Rectal smooth muscle tissue (tissue), 1 donor: ENCODE measurements at regions not wholly inside any gene's neighbourhood (a gene's known extent, or its start where the extent isn't known, plus 50 kb on each side); places are given as distances from the start of the nearest gene placed in this dataset.
"Not testable (repeated sequence)": the region's sequence is repeated elsewhere in the genome, so short reads cannot be mapped to it uniquely, and the experiment has no call there.

Source experiments
- H3K27ac ChIP-seq: one replicate; pipeline ENCODE4 v1.7.0; 2013; ENCODE audit warnings: low read depth, low read length, inconsistent platforms
- H3K27me3 ChIP-seq: one replicate; pipeline ENCODE4 v1.7.0; 2013; ENCODE audit warnings: low read length; ENCODE audit not compliant: control insufficient read depth, insufficient read depth
- H3K36me3 ChIP-seq: one replicate; pipeline ENCODE4 v1.7.0; 2013; ENCODE audit warnings: low read length; ENCODE audit not compliant: control insufficient read depth, insufficient read depth
- H3K4me1 ChIP-seq: one replicate; pipeline ENCODE4 v1.7.0; 2013; ENCODE audit warnings: low read length; ENCODE audit not compliant: control insufficient read depth, insufficient read depth
- H3K4me3 ChIP-seq: one replicate; pipeline ENCODE4 v1.7.0; 2013; ENCODE audit warnings: low read length
- H3K9ac ChIP-seq: one replicate; pipeline ENCODE4 v1.7.0; 2013; ENCODE audit warnings: low read length

GRCh38 chr4:125262502-125262901 is 52.3 kb upstream of the FAT4 start:
- Histone ChIP-seq H3K4me3 (no peak overlapping the region), H3K9ac (no peak overlapping the region), H3K4me1 (no peaks in the 10 kb centered on the region), H3K27me3 (no peaks in the 10 kb centered on the region), H3K27ac (no peak overlapping the region), H3K36me3 (no peaks in the 10 kb centered on the region)

DNA sequence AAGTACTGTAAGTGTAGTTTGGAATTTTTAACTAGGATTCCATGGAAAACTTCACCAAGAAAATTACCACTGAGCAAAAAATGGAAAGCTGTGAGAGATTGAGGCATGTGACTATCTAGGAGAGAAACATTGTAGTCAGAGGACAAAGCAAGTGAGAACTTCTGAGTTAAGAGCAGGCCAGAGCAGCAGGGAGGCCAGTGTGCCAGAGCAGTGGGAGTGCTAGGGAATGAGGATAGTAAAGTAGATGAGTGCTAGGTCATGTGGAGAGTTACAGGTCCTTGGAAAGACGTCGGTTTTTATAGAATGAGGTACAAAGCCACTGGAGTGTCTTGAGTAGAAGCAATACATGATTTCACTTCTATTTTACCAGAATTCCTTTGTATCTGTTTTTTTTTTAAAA is 52.7 kb upstream of the FAT4 start:
- no peaks in the 10 kb centered on the region for H3K36me3 ChIP-seq
- no peaks in the 10 kb centered on the region for H3K4me1 ChIP-seq
- H3K9ac ChIP-seq: no peak overlapping the region
- H3K4me3 ChIP-seq: no peak overlapping the region
- H3K27ac ChIP-seq: no peak overlapping the region
- no peaks in the 10 kb centered on the region for H3K27me3 ChIP-seq

- Histone ChIP-seq H3K4me1 (no peaks in the 10 kb centered on the region), H3K27ac (no peak overlapping the region), H3K27me3 (no peaks in the 10 kb centered on the region), H3K9ac (no peak overlapping the region), H3K4me3 (no peak overlapping the region), H3K36me3 (no peaks in the 10 kb centered on the region)
These were observed 60.6 kb upstream of the FAT4 start for GRCh38 chr4:125254106-125254505.

DNA sequence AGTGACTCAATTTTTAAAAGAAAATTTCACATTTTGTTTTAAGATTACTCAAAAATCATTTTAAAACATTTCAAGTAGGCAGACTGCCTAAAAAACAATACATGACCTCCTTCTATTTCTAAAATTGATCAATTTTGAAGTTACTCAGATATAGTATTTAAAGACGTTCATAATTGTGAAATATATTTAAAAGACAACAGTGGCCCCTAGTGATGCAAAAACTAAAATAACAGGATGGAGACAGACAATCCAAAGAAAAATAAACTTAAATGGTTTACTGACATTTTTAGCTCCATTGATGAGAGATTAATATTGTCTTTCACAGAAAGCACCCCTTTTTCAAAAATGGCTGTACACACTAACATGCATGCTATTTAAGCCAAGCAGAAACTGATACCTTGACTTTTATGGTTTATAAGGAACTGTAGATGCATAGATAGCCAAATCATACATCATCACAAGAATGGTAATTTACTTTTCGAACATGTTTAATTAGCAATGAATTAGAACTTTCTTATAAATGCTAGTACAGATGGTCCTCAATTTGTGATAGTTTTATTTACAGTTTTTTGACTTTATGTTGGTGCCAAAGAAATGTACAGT is 69.8 kb upstream of the FAT4 start:
- Histone ChIP-seq H3K27ac (no peak overlapping the region), H3K4me1 (peaks cover 2% of the 10 kb centered on the region), H3K36me3 (no peaks in the 10 kb centered on the region), H3K4me3 (no peak overlapping the region), H3K9ac (no peak overlapping the region), H3K27me3 (no peaks in the 10 kb centered on the region)

DNA sequence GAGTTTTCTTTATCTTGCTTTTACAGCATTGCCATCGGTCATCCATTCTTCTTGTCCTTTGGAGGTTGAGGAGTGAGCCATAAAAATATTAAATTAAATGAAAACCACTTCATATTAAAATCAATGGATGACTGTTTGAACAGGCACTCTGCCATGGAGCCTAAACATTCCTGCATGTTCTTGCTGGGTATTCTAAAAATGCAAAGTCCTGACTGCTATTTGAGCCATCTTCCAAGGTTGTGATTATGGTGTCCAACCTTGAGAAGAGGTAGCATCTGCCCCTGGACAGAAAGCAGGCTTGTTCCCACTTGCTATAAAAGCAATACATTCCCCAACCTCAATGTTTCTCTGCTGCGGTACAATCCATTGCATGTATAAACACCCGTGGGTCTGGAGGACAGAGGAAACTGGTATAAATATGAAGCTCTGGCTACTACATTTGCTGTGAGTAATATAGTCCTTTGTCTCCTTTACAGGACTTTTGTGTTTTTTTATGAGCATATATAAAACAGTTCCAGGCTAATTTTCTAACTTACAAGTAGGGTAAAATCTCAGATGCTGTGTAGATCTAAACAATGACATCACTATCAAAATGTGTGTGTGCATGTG is 70.9 kb upstream of the FAT4 start:
- H3K9ac ChIP-seq: no peak overlapping the region
- H3K4me3 ChIP-seq: no peak overlapping the region
- no peaks in the 10 kb centered on the region for H3K27me3 ChIP-seq
- H3K36me3 ChIP-seq: no peaks in the 10 kb centered on the region
- peaks cover 2% of the 10 kb centered on the region for H3K4me1 ChIP-seq
- no peak overlapping the region for H3K27ac ChIP-seq

DNA sequence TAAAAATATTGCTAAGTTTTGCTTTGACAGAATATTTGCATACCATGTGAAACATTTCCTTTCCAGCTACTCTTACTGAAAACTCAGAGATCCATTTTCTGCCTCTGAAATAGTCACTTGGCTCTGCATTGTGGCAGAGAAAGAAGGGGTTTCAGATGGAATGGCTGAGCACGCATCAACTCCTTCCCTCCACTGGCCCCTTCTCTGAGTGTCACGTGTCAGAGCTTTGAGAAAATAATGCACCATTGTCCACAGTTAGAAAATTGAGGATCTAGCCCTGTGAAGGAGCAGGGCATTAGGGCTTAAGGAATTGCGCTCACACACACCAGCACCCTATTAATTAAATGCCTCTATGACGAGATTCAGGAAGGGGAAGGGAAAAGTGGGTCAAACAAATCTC is 78.8 kb upstream of the FAT4 start:
- Histone ChIP-seq H3K27me3 (no peaks in the 10 kb centered on the region), H3K4me3 (no peak overlapping the region), H3K4me1 (no peaks in the 10 kb centered on the region), H3K36me3 (no peaks in the 10 kb centered on the region), H3K9ac (no peak overlapping the region), H3K27ac (no peak overlapping the region)

- Histone ChIP-seq H3K27me3 (no peaks in the 10 kb centered on the region), H3K4me1 (no peaks in the 10 kb centered on the region), H3K9ac (no peak overlapping the region), H3K36me3 (no peaks in the 10 kb centered on the region), H3K27ac (no peak overlapping the region), H3K4me3 (no peak overlapping the region)
These were observed 83.1 kb upstream of the FAT4 start for GRCh38 chr4:125231661-125232060.

GRCh38 chr4:125229596-125230058 is 85.1 kb upstream of the FAT4 start:
- Histone ChIP-seq H3K27ac (no peak overlapping the region), H3K36me3 (no peaks in the 10 kb centered on the region), H3K9ac (no peak overlapping the region), H3K4me3 (no peak overlapping the region), H3K4me1 (no peaks in the 10 kb centered on the region), H3K27me3 (no peaks in the 10 kb centered on the region)

DNA sequence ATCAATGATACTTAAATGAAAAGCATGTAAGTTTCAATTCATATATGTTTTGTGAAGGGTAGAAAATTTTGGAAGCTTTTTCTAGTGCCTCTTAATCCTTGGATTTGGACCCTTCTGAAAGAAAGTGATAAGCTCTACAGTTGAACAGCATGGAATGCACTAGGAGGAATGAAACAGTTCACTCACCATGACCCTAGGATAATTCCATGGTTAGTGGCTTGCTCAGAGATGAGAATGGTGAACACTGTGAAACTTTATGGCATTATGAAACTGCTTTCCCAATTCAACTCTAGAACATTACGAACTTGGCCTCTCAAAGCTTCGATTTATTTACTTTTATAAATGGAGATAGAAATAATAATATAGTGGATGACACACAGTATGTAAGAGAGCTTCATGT is 88.9 kb upstream of the FAT4 start:
- Histone ChIP-seq H3K27ac (no peak overlapping the region), H3K9ac (no peak overlapping the region), H3K4me1 (no peaks in the 10 kb centered on the region), H3K27me3 (no peaks in the 10 kb centered on the region), H3K4me3 (no peak overlapping the region), H3K36me3 (no peaks in the 10 kb centered on the region)

GRCh38 chr4:125200556-125200955 is 114.2 kb upstream of the FAT4 start:
- H3K9ac ChIP-seq: no peak overlapping the region
- H3K27ac ChIP-seq: no peak overlapping the region
- no peak overlapping the region for H3K4me3 ChIP-seq
- H3K27me3 ChIP-seq: no peaks in the 10 kb centered on the region
- no peaks in the 10 kb centered on the region for H3K4me1 ChIP-seq
- no peaks in the 10 kb centered on the region for H3K36me3 ChIP-seq

DNA sequence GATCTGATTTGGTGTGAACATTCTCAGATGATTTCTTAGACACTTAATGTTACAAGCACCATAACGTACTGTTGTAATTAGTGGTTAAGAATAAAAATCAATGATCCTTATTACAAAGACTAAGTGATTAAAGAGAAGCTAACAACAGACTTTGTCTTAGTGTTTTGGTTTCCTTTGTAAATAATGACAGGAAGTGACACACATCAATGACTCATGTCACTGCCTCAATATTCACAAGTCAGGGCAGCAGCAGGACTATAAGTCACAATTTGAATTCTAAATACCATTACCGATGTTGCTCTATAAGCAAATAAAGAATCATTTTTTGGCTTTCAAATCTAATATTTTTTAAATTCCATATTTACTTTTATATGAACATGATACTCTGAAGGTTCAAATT is 115.8 kb upstream of the FAT4 start:
- Histone ChIP-seq H3K4me1 (no peaks in the 10 kb centered on the region), H3K36me3 (no peaks in the 10 kb centered on the region), H3K27me3 (no peaks in the 10 kb centered on the region), H3K9ac (no peak overlapping the region), H3K4me3 (no peak overlapping the region), H3K27ac (no peak overlapping the region)

DNA sequence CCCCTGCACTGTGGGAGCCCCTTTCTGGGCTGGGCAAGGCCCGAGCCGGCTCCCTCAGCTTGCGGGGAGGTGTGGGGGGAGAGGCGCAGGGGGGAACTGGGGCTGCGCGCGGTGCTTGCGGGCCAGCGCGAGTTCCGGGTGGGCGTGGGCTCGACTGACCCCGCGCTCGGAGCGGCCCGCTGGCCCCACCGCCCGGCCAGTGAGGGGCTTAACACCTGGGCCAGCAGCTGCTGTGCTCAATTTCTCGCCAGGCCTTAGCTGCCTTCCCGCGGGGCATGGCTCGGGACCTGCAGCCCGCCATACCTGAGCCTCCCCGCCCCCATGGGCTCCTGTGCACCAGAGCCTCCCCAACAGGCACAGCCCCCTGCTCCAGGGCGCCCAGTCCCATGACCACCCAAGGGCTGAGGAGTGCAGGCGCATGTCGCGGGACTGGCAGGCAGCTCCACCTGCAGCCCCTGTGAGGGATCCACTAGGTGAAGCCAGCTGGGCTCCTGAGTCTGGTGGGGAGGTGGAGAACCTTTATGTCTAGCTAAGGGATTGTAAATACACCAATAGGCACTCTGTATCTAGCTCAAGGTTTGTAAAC is 122.8 kb upstream of the FAT4 start:
- not testable (repeated sequence) for H3K4me3 ChIP-seq, H3K27me3 ChIP-seq, H3K27ac ChIP-seq, H3K36me3 ChIP-seq, H3K9ac ChIP-seq, H3K4me1 ChIP-seq

DNA sequence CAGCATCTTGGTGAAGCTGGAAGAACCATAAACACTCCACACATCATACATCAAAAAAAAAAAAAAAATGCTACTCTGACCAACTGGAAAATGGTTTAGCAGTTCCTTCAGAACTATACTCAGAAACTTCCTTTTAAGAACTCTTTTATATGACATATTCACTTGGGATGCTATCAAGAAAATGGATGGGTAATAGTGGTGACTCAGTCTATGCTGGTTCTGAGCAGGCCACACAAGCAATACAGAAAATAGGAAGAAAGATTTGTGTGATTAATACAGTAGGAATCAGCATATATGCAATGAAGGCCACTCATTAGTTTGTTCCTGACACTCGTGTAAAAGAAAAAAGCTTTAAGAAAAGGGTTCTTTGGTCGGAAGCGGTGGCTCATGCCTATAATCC is 123.5 kb upstream of the FAT4 start:
- Histone ChIP-seq H3K4me1 (no peaks in the 10 kb centered on the region), H3K27ac (no peak overlapping the region), H3K36me3 (no peaks in the 10 kb centered on the region), H3K27me3 (no peaks in the 10 kb centered on the region), H3K4me3 (no peak overlapping the region), H3K9ac (no peak overlapping the region)
